HG03159 (cell line): ENCODE measurements at regions not wholly inside any gene's neighbourhood (a gene's known extent, or its start where the extent isn't known, plus 50 kb on each side); places are given as distances from the start of the nearest gene placed in this dataset.

Source experiments
- ATAC-seq: cut with Tn5 transposase; IDR thresholded peaks from one replicate; pipeline ENCODE4 v1.9.1; 2021; ENCODE audit warnings: mild to moderate bottlenecking, moderate library complexity; ENCODE audit not compliant: unreplicated experiment

DNA sequence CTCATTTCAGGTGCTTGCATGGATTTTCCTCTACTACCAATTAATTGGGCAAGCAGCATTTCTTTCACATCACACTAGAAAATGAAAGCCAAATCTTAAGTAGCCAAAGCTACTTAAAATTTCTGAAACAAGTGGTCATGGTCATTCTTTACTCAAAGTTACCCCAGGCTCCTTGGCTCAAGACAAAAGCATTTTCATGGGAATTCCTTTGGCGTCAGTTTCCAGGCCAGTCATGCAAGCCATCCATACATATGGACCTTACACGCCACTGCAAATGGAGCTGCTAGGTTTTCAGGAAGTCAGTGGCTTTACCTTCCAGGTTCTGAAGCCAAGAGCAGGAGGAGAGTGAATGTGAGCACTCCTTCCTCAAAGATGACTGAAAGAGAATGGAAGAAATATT, 83.7 kb upstream of the IL12A start:
- ATAC-seq: no peak

DNA sequence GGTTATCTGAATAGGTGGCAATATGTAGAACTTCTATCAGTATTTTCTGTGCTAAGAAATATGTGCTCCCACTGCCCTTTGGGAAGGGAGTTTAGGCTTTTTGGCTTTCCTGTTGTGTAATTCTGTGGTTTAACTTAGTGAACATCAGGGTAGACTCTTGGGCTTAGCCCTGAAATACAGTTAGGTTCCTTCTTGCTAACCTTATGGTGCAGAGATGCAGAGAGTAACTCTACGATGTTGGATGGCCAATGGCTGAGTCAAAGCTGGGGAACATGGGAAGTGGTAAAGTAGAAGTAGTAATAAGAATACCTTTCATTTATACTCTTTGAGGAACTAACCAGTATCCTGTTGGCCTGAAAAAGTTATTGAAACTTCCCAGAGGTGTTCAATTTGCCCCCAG, 80.8 kb upstream of the IL12A start:
- ATAC-seq: no peak

- ATAC-seq: peak; percentile 90
These were observed 77.5 kb upstream of the IL12A start for GRCh38 chr3:159910991-159911663.

- no peak for ATAC-seq
These were observed 77.0 kb upstream of the IL12A start for GRCh38 chr3:159911664-159912037.

DNA sequence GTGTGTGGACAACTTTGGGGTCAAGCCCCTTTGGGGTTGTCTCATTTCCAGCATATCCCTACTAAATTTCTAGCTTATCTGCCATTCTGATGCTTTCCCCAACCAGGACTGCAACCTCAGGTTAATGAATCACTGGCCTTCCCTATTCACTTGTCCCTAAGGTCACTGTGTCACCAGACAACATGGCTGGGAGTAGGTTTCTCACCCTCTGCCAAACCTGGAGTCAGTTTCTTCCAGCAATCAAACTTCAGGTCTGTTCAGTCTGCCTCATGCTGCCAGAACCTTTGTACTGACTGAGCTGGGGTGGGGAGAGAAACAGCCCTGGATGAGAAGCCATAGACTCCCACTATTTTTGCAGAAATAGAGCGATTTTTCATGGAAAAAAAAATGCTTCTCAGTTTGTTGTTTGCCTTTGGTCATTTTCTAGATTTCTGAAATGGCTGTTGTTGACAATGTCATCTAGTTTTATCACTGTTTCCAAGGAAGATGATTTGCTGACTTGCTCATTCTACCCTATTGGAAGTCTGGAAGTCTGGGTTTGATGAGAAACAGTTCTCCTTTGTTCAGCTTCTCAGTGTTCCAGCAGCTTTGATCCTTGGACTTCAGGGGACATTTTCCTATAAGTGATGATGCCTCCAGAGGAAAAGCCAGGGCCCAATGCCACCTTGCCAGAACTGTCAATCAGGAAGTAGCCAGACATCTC, 74.8 kb upstream of the IL12A start:
- no peak for ATAC-seq

DNA sequence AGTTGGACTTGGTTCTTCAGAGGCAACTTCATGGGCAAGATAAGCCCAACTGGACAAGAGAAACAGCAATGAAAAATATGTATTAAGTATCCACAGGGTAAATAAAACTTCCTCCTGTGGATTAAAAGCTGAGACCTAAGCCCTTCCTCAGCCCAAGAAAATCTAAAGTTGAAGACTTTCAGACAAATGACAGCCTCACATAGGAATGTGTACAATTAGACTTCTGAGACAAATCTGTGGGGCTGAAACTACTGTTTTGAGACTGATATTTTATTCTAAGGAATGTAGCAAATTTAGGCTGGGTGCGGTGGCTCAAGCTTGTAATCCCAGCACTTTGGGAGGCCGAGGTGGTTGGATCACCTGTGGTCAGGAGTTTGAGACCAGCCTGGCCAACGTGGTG, 74.2 kb upstream of the IL12A start:
- ATAC-seq: no peak

- ATAC-seq: no peak
These were observed 72.6 kb upstream of the IL12A start for GRCh38 chr3:159916052-159916451.

GRCh38 chr3:159917141-159917540, 71.5 kb upstream of the IL12A start:
- no peak for ATAC-seq

DNA sequence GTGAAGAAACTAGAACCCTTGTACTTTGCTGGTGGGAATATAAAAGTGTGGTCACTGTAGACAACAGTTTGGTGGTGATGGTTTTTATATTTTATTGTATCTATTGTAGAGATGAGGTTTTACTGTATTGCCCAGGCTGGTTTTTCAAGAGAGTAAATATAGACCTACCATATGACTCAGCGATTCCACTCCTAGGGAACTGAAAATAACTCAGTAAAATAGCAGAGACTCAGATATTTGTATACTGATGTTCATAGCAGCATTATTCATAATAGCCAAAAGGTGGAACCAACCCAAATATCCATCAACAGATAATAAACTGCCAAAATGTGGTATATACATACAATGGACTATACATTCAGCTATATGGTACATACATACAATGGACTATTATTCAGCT, 68.8 kb upstream of the IL12A start:
- ATAC-seq: peak; percentile 72

DNA sequence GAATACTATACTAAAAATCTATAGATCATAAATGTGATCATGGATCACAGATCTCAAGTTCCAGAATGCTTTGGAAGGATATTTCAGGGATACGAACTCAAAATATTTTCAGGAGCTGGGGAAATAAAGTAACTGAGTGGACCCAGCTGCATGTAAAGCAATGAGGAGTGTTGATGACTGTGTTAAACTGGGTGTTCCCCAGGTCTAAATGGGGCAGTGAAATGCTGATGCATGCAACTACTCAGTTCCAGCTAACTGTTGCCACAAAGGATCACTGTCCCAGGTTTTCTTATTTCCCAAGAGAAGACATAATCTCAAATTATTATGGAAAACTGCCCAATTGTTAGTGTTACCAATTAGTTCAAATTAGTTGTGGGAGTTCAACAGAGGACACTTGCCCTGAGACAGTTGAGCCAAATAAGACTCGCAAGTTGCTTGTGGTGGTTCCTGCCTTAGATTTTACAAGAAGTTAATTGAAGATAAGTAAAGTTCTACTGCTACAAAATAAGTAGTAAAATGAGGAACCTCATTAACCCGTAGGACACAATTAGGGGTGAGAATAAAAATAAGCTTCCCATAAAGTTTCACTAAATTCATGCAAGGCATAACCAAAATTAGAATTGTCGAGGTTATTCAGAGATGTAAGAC, 66.3 kb upstream of the IL12A start:
- no peak for ATAC-seq

- peak; percentile 91 for ATAC-seq
These were observed 65.7 kb upstream of the IL12A start for GRCh38 chr3:159922861-159923312.

GRCh38 chr3:159923336-159923735, 65.3 kb upstream of the IL12A start:
- no peak for ATAC-seq

- no peak for ATAC-seq
These were observed 64.7 kb upstream of the IL12A start for GRCh38 chr3:159923956-159924355.

- no peak for ATAC-seq
These were observed 64.2 kb upstream of the IL12A start for GRCh38 chr3:159924411-159924810.

- no peak for ATAC-seq
These were observed 63.4 kb upstream of the IL12A start for GRCh38 chr3:159925248-159925647.

- no peak for ATAC-seq
These were observed 62.1 kb upstream of the IL12A start for GRCh38 chr3:159926573-159926972.

GRCh38 chr3:159928071-159928491, 60.6 kb upstream of the IL12A start:
- no peak for ATAC-seq

DNA sequence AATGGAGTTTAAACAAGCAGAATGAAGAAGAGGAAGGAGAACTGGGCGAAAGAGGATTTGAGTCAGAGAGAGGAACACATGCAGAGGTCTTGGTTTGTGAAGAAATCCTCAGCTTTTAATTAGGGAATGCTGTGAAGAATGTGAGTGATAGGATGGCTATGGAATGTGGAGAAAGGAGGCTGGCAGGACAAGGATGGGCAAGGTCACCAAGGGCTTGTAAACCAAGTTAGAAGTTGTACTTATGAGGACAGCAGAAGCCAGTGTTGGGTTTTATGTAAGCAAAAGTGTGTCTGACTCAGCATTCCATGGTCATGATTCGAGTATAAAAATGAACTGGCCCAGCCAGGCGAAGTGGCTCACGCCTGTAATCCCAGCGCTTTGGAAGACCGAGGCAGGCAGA, 60.0 kb upstream of the IL12A start:
- ATAC-seq: no peak

DNA sequence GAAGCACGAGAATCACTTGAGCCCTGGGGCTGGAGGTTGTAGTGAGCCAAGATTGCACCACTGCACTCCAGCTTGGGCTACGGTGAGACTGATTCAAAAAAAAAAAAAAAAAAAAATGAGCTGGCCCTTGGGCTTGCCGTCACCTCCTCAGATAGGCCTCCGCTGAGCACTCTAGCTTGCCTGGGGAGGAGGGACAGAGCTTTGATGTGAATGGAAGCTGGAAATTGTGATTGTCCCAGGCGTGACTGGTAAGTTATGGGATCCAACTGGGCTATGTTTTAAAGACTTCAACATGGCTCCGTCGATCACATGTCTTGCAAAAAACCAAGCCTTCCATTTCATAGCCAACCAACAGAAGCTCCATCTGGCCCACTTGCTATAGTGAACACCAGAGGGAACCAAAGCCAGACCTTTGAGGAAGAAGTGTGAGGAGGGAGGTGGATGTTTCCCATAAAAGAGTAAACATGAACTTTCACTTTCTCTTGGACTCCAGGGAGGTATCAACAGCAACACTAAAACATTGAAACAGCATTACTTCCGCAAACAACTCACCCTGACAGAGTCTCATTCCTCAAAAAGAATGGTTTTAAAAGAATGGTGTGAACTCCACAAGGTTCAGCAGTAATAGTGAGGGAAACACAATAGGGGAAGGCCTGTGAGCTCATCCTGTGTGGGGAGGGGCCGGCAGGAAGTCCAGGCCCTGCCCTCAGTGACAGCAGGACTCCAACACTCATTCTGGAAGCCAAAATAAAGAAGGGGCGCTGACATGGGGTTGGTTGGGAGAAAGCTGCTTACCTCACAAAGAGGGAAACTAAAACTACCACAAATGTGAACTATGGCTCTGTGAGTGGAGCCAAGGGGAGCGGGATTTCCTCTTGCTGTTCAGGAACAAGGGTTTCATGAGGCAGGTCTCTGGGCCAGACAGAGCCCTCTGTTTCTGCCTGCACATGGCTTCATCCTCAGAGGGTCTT, 59.2 kb upstream of the IL12A start:
- peak; percentile 71 for ATAC-seq

- no peak for ATAC-seq
These were observed 54.4 kb upstream of the IL12A start for GRCh38 chr3:159934216-159934615.

DNA sequence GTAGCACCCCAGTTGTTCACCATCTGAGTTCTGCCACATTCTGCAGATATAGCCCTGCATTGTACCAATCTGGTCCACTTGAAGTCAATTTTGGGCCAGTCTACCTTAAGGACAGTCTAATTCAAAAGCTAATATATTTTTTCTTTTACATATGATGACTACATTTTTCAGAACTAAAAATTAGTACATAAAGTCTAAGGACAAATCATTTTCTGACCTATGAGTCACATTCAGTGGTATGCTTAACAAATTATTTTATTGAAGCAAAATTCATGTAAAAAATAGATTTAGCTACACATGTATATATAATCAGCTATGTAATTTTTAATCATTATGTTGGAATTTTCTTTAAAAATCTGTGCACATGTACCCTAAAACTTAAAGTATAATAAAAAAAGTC, 52.1 kb upstream of the IL12A start:
- ATAC-seq: no peak
